Stomach (tissue), 8 donors: ENCODE measurements at regions not wholly inside any gene's neighbourhood (a gene's known extent, or its start where the extent isn't known, plus 50 kb on each side); places are given as distances from the start of the nearest gene placed in this dataset.

Source experiments
- DNase-seq, 2 donors: peaks; one replicate each; pipeline versions ENCODE4 v3.0.0 to v3.0.0-alpha.2; 2013 to 2019
- H3K27ac ChIP-seq, 5 donors: fragments of 200-600 bp in 4 of 5; sonication (generic) in 4 of 5; one replicate each; pipeline ENCODE4 v1.5.1; 2013 to 2019; ENCODE audit warnings: mild to moderate bottlenecking in 1 of 5, moderate library complexity in 1 of 5
- H3K27me3 ChIP-seq, 3 donors: fragments of 200-600 bp; sonication (generic); one replicate each; pipeline ENCODE4 v1.5.1; 2017 to 2019; ENCODE audit warnings: mixed run types in 1 of 3
- H3K36me3 ChIP-seq, 4 donors: fragments of 200-600 bp; sonication (generic); 1 replicate in 3 of 4; 2 replicates in 1 of 4; pipeline ENCODE4 v1.5.1; 2016 to 2019
- H3K4me1 ChIP-seq, 4 donors: fragments of 200-600 bp; sonication (generic); one replicate each; pipeline ENCODE4 v1.5.1; 2016 to 2019
- H3K4me3 ChIP-seq, 4 donors: fragments of 200-600 bp; sonication (generic) in 3 of 4; one replicate each; pipeline ENCODE4 v1.5.1; 2016 to 2019; ENCODE audit warnings: mild to moderate bottlenecking in 1 of 4
- H3K9me3 ChIP-seq, 4 donors: fragments of 200-600 bp; sonication (generic); one replicate each; pipeline ENCODE4 v1.5.1; 2016 to 2019
- CTCF ChIP-seq, 7 experiments: fragments of 450-650 bp in 4 of 7; fragments of 200-600 bp in 3 of 7; sonication (generic) in 3 of 7; IDR thresholded peaks; one replicate each; pipeline ENCODE4 v1.5.1; 2016 to 2019; ENCODE audit warnings: antibody characterized with exemption in 7 of 7, control low read depth in 2 of 7, mild to moderate bottlenecking in 1 of 7
- EP300 ChIP-seq: sonication (generic); formaldehyde crosslinking; IDR thresholded peaks from one replicate; pipeline ENCODE4 v1.6.1; 2017; ENCODE audit warnings: antibody characterized with exemption
- POLR2A ChIP-seq, 4 donors: fragments of 450-650 bp; IDR thresholded peaks; one replicate each; pipeline ENCODE4 v1.6.1; 2016; ENCODE audit warnings: antibody characterized with exemption in 4 of 4, control low read depth in 2 of 4, mild to moderate bottlenecking in 1 of 4, moderate library complexity in 1 of 4
- POLR2AphosphoS5 ChIP-seq, 3 donors: sonication (generic); formaldehyde crosslinking; IDR thresholded peaks; one replicate each; pipeline ENCODE4 v1.6.1; 2016; ENCODE audit warnings: antibody characterized with exemption in 3 of 3
- WGBS, 5 donors: extraction: QIAGEN DNeasy Blood & Tissue Kit in 3 of 5; methylation state at CpG; one replicate each; pipeline versions ENCODE4 v1.1.5 to v1.1.7; 2013 to 2018; 5-methylcytosine and 5-hydroxymethylcytosine counted together
- intact Hi-C: fragments of 100-400 bp; cut with DNase I; formaldehyde crosslinking; loops from one replicate; pipeline ENCODE4 v1.15.1; 2023; ENCODE audit warnings: low total_unique reads
- donor health status: healthy with polysubstance abuse.
- donor health status: Bipolar disorder and iron deficiency.
- donor health status: healthy.

GRCh38 chr5:148880197-148880596 lies 53.8 kb downstream of the ADRB2 start:
- Histone ChIP-seq H3K9me3 (no peaks in the 10 kb centered on the region), H3K4me1 (no peaks in the 10 kb centered on the region), H3K4me3 (no peak overlapping the region), H3K36me3 (no peaks in the 10 kb centered on the region), H3K27me3 (no peaks in the 10 kb centered on the region), H3K27ac (no peak overlapping the region)
- intact Hi-C loops = no loop called here
- no peak for TF ChIP-seq EP300
- no peak for TF ChIP-seq CTCF (IDR thresholded peaks at IDR 0.05)
- TF ChIP-seq POLR2A (IDR thresholded peaks at IDR 0.05) = no peak
- no peak for TF ChIP-seq POLR2AphosphoS5 (IDR thresholded peaks at IDR 0.05)
- 58 to 88% (median 78%) methylated on average over 1 of the region's 1 CpG for WGBS, 5 donors
- DNase-seq = no peak

GRCh38 chr5:148880696-148881095 lies 54.3 kb downstream of the ADRB2 start:
- Histone ChIP-seq H3K36me3 (no peaks in the 10 kb centered on the region), H3K4me1 (no peaks in the 10 kb centered on the region), H3K4me3 (no peak overlapping the region), H3K27ac (no peak overlapping the region), H3K27me3 (no peaks in the 10 kb centered on the region), H3K9me3 (no peaks in the 10 kb centered on the region)
- intact Hi-C loops = no loop called here
- 71 to 86% (median 79%) methylated on average over 2 of the region's 2 CpGs for WGBS, 5 donors
- DNase-seq = no peak
- TF ChIP-seq POLR2A (IDR thresholded peaks at IDR 0.05) (no peak), CTCF (IDR thresholded peaks at IDR 0.05) (no peak), EP300 (no peak), POLR2AphosphoS5 (IDR thresholded peaks at IDR 0.05) (no peak)

GRCh38 chr5:148882332-148882731 lies 55.9 kb downstream of the ADRB2 start:
- intact Hi-C loops = no loop called here
- H3K9me3 ChIP-seq = no peaks in the 10 kb centered on the region
- no peaks in the 10 kb centered on the region for H3K4me1 ChIP-seq
- H3K4me3 ChIP-seq = no peak overlapping the region
- no peaks in the 10 kb centered on the region for H3K27me3 ChIP-seq
- TF ChIP-seq POLR2AphosphoS5 (IDR thresholded peaks at IDR 0.05) = no peak
- no peak for TF ChIP-seq CTCF (IDR thresholded peaks at IDR 0.05)
- no peak for TF ChIP-seq POLR2A (IDR thresholded peaks at IDR 0.05)
- TF ChIP-seq EP300 = no peak
- WGBS, 5 donors = 34 to 55% (median 50%) methylated on average over 2 of the region's 2 CpGs
- H3K36me3 ChIP-seq = no peaks in the 10 kb centered on the region
- DNase-seq = no peak
- H3K27ac ChIP-seq = no peak overlapping the region

GRCh38 chr5:148884339-148885020 lies 58.1 kb downstream of the ADRB2 start:
- WGBS, 5 donors = 66 to 81% (median 76%) methylated on average over 3 of the region's 3 CpGs
- Histone ChIP-seq H3K4me3 (no peak overlapping the region), H3K27ac (no peak overlapping the region), H3K4me1 (no peaks in the 10 kb centered on the region), H3K36me3 (no peaks in the 10 kb centered on the region), H3K9me3 (no peaks in the 10 kb centered on the region), H3K27me3 (no peaks in the 10 kb centered on the region)
- intact Hi-C loops = no loop called here
- DNase-seq = no peak
- no peak for TF ChIP-seq CTCF (IDR thresholded peaks at IDR 0.05)
- TF ChIP-seq EP300 = no peak
- no peak for TF ChIP-seq POLR2AphosphoS5 (IDR thresholded peaks at IDR 0.05)
- no peak for TF ChIP-seq POLR2A (IDR thresholded peaks at IDR 0.05)
